ENCODE measurements at regions not wholly inside any gene's neighbourhood (a gene's known extent, or its start where the extent isn't known, plus 50 kb on each side); places are given as distances from the start of the nearest gene placed in this dataset.

- no peak for DNase-seq (ENCODE audit: low spot score)
Observed at GRCh38 chr5:125006011-125006685, 259.7 kb upstream of the ZNF608 start.

DNA sequence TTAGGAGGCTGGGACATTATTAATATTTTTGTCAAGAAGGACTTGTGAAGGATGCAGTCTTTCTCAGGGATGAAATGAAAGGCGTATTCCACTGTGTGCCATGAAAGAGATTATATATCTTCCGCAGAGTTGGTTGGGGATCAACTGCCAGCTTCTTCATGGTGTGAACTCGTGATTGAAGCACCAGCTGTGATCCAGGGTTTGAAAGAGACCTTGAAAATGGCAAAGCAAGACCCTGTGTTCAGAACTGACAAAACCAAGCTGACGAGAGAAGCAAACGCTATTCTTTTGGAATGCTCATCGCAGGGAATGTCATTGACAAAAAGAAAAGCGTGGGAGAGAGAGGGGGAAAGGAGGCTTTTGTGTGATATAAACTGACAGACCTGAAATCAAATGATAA lies 263.9 kb upstream of the ZNF608 start:
- no peak for DNase-seq (ENCODE audit: low spot score)

GRCh38 chr5:125011014-125011413 lies 264.6 kb upstream of the ZNF608 start:
- DNase-seq (ENCODE audit: low spot score): no peak

GRCh38 chr5:125011419-125011818 lies 265.0 kb upstream of the ZNF608 start:
- no peak for DNase-seq (ENCODE audit: low spot score)

- DNase-seq (ENCODE audit: low spot score): no peak
Observed at GRCh38 chr5:125011947-125012346, 265.5 kb upstream of the ZNF608 start.

DNA sequence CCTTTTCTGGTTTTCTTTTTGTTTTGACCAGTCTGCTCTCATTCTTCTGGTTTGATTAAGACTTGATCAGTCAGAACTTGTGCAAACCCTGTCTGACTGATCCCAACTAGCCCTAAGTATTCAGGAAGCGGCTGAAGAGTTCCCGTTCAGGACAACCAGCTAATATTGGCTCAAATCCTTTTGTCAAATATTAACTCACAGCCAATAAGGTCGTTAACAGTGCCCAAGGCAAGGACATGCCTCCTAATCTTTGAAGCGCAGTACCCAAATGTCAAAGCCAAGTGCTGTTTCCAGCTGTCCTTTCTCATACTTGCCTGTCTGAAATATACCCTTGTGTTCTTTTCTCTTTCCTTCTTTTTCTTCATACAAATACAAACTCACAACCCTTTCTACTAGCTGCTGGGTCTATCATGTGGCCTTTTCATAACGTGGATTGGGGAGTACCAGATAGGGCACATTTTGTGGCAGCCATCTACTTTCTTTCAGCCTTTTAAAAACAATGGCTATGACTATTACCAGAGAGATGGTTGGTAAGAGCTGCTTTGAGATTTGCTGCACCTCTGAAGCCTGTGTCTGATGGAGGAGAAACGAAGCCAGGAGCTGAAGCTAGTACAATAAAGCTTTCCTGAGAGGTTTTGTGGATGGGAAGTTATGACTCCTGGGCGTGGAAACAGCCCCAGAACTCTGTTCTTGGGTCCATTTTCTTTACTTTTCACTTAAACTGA lies 266.4 kb upstream of the ZNF608 start:
- DNase-seq (ENCODE audit: low spot score): no peak

DNA sequence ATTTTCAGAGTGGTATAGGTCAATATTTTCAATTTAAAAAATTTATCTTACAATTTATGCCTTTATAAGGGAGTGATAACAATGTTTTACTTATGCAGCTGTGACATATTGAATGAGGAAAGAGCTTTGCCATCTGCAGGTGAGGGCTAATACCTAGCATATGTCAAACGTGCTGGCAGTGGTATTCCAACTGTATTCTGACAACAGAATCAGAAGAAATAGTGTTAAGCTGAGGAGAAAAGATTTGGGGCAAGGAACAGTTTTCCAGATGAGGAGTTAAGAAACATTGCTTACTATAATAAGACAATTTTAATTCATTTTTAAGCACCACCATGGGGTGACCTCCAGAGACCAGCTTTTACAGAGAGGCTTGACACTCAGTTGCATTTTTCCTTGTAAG lies 267.8 kb upstream of the ZNF608 start:
- DNase-seq (ENCODE audit: low spot score): no peak

DNA sequence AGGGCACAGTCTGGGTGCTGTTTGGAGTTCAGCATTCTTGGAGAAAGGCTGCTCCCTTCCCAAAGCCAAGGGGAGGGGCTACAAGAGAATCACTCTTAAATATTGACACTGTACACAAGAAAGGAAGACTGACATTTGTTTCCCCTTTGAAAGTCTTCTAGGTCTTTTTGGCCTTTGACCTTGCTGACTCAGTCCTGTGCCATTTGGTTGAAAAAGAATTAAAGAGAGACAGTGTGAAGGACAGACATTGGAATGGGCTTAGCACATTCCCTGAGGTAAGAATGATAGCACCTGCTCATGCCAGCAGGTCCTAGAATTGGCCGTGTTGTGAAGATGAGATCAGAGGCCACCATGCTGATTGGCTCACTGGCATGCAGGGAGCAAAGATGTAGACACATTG lies 271.4 kb upstream of the ZNF608 start:
- DNase-seq (ENCODE audit: low spot score): no peak

DNA sequence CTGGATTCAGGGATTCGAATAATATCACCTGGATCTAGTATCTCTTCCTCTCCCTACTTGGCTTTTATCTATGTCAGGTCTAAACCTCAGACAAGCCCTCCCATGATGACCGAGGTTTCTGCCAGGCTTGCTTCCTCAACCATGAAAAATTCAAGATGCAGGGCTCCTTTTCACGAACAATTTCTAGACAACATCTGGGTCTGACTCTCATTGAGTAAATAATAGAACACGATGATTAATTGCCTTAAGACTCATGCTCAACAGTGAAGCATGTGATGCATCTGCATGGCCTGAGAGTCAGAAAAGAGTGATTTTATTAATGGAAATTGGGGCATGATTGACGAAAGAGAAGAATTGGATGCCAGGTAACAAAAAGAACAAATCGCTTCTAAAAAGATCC lies 277.2 kb upstream of the ZNF608 start:
- DNase-seq (ENCODE audit: low spot score): no peak

GRCh38 chr5:125026867-125027731 lies 280.7 kb upstream of the ZNF608 start:
- no peak for DNase-seq (ENCODE audit: low spot score)

GRCh38 chr5:125032286-125032685 lies 285.8 kb upstream of the ZNF608 start:
- peak; percentile 26 for DNase-seq (ENCODE audit: low spot score)

DNA sequence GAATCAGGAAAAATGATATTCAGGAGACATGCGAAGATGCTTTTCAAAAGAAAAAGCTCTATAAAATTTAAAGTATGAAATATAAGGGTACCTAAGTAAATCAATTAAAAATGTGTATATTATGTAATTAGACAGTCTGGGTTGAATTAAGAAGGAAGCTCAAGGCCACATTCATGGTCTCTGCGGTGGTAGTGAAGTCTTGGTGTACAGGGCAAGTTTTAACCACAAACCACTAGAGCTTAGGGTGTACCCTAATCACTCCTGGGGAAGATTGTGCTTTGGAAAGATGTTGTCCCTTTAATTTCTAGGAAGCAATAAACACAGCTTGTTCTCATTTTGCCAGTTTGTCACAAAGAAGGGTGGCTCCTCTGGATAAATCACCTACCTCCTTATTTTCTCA lies 287.2 kb upstream of the ZNF608 start:
- DNase-seq (ENCODE audit: low spot score): no peak

GRCh38 chr5:125034331-125034730 lies 287.9 kb upstream of the ZNF608 start:
- DNase-seq (ENCODE audit: low spot score): no peak

DNA sequence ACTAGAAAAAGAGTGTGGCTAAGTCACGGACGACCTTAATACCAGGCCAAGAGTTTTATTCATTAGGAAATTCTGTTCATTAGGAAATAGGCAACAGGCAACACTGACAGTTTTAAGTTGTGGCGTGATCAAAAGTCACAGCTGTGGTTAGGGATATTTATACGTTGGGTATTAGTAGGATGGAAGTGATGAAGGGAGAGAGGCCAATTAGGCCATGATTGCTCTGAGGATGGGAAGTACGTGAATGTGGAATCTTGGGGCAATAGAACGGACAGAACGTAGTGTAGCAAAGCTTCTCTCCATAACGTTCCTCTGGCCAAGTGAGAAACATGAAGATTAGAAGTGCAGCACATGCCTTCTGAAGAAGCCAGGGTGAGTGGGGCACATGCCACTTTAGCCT lies 290.1 kb upstream of the ZNF608 start:
- no peak for DNase-seq (ENCODE audit: low spot score)

GRCh38 chr5:125037020-125037419 lies 290.6 kb upstream of the ZNF608 start:
- no peak for DNase-seq (ENCODE audit: low spot score)

DNA sequence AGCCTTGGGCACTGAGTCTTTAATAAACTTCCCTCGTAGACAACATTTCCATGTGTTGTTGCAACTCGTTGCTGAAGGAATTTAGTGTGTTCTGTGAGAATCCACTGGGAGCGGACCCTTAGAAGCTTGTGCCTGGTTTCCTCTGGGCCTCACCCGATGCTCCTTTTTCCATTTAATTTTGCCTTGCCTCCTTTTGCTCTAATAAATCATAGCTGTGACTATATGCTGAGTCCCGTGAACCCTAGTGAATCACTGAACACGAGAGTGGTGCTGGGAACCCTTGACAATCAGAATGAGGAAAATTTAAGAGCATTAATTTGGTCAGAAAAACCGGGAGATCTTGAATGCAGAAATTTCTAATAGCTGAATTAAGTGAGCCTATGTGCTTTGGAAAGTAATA lies 291.1 kb upstream of the ZNF608 start:
- DNase-seq (ENCODE audit: low spot score): no peak

DNA sequence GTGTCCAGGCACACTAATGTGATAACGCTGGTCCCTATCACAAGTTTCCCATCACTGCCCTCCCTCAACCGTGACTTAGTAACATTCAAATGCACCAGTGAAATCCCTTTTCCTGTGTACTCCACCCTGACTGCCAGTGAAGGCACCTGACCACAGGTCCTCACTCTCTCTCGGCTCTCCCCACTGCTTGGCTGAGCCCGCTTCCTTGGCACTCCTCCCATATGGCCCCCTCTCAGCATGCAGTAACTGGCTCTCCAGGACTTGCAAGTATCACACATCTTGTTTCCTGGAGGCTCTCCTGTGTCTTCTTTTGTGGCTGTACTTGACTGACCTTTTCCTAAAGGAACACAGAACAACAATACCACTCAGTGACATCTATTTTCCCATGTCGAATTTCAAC lies 292.0 kb upstream of the ZNF608 start:
- no peak for DNase-seq (ENCODE audit: low spot score)

DNA sequence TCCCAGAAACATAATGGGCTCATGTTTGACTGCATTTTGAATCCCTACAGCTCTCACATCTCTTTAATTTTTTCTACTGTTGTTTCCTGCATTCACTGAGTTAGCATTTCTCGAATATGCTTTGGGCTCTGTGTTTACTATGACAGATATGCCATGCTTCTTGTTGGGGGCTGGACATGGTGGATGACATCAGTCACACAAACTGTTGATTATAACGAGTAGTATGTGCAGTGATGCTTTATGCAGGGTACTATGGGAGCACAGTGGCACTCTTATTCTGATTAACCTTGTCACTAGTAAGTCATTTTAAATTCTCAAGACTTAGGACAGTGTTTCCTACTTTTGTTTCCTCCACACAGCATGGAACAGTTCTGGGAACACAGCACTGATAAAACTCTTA lies 295.4 kb upstream of the ZNF608 start:
- no peak for DNase-seq (ENCODE audit: low spot score)

DNA sequence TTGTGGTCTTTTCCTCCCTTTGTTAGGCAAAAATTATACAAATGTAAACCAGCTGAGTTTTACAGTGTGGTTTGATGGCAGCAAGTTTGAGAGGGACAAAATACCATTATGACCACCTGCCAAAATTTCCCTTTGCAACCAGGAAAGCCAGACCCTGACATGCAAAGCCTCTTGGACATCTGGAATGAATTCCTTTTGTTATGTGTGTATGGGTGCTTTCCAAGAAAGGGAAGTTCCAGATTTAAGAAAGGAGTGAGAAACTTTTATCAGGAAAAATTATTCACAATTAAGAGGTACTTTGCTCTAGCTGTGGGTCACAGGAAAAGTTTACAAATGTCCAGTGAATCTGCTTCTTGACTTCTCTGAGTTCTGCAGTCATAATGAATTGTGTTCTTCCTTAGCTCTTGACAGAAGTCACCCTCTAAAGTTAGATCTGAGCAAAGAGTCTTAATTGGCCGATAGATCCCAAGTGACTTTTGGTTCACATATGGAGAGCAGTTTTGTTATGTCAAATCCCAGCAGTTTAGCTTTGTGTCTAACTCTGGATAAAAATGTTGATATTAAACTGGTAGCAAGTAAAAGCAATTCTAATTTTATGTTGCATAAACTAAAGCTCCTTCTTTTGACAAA lies 295.9 kb upstream of the ZNF608 start:
- DNase-seq (ENCODE audit: low spot score): peak; percentile 48

GRCh38 chr5:125043781-125044391 lies 297.4 kb upstream of the ZNF608 start:
- peak; percentile 47 for DNase-seq (ENCODE audit: low spot score)

GRCh38 chr5:125044491-125045282 lies 298.2 kb upstream of the ZNF608 start:
- no peak for DNase-seq (ENCODE audit: low spot score)
